Memory B cell (primary cell): ENCODE measurements at regions not wholly inside any gene's neighbourhood (a gene's known extent, or its start where the extent isn't known, plus 50 kb on each side); places are given as distances from the start of the nearest gene placed in this dataset.

Experiments
- ATAC-seq: fragments of 150-1000 bp; cut with Tn5 transposase; 2 replicates; pipeline ENCODE4 v1.10.0; 2021; ENCODE audit warnings: low read depth, mild to moderate bottlenecking, moderate library complexity
- DNase-seq, 2 donors: peaks; one replicate each; pipeline ENCODE4 v3.0.0; 2022; ENCODE audit warnings: low spot score in 2 of 2
- H3K27ac Mint-ChIP-seq: one replicate; pipeline ENCODE4 v1.8.0; 2022; ENCODE audit warnings: mild to moderate bottlenecking, moderate library complexity, mixed read lengths
- H3K27me3 Mint-ChIP-seq: one replicate; pipeline ENCODE4 v1.8.0; 2022; ENCODE audit warnings: mixed read lengths
- H3K36me3 Mint-ChIP-seq: one replicate; pipeline ENCODE4 v1.8.0; 2022; ENCODE audit warnings: mild to moderate bottlenecking, mixed read lengths
- H3K4me1 Mint-ChIP-seq: one replicate; pipeline ENCODE4 v1.8.0; 2022; ENCODE audit warnings: mixed read lengths
- H3K4me3 Mint-ChIP-seq: one replicate; pipeline ENCODE4 v1.8.0; 2022; ENCODE audit warnings: mild to moderate bottlenecking, moderate library complexity, mixed read lengths
- H3K9me3 Mint-ChIP-seq: one replicate; pipeline ENCODE4 v1.8.0; 2022; ENCODE audit warnings: mixed read lengths

DNA sequence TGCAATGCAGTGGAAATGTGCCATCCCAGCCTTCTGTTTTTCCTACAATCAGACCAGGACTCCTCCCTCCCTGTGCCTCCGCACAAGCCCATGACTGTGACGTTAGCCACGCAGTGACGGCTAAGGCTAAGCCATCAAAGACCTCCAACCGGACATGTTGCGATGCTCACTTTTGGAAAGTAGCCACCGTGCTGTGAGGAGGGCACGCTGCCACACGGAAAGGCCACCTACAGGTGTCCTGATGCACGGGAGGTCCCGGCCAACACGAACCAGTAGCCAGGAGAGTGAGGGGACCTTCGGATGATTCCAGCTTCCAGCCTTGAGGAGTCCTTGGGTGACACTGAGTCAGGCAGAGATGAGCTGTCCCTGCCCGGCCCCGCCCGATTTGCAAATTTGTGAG lies 53.9 kb downstream of the FOXL1 start:
- no peaks in the 10 kb centered on the region for H3K9me3 Mint-ChIP-seq
- no peaks in the 10 kb centered on the region for H3K36me3 Mint-ChIP-seq
- peaks cover 7% of the 10 kb centered on the region for H3K27me3 Mint-ChIP-seq
- DNase-seq (no peak), ATAC-seq (no peak)
- H3K27ac Mint-ChIP-seq, result no peak overlapping the region
- H3K4me3 Mint-ChIP-seq, result no peak overlapping the region
- no peaks in the 10 kb centered on the region for H3K4me1 Mint-ChIP-seq

- no peak overlapping the region for H3K4me3 Mint-ChIP-seq
- no peak overlapping the region for H3K27ac Mint-ChIP-seq
- H3K4me1 Mint-ChIP-seq, result no peaks in the 10 kb centered on the region
- no peaks in the 10 kb centered on the region for H3K9me3 Mint-ChIP-seq
- no peak for ATAC-seq
- peaks cover 8% of the 10 kb centered on the region for H3K27me3 Mint-ChIP-seq
- H3K36me3 Mint-ChIP-seq, result no peaks in the 10 kb centered on the region
- no peak for DNase-seq
Measured at GRCh38 chr16:86632944-86633343, 54.6 kb downstream of the FOXL1 start.

- Mint-ChIP-seq H3K36me3 (no peaks in the 10 kb centered on the region), H3K27ac (no peak overlapping the region), H3K4me1 (no peaks in the 10 kb centered on the region), H3K4me3 (no peak overlapping the region), H3K27me3 (peaks cover 13% of the 10 kb centered on the region), H3K9me3 (no peaks in the 10 kb centered on the region)
- no peak for ATAC-seq
- DNase-seq, result no peak
Measured at GRCh38 chr16:86634292-86634691, 55.9 kb downstream of the FOXL1 start.

- no peak for ATAC-seq
- no peak overlapping the region for H3K27ac Mint-ChIP-seq
- peaks cover 10% of the 10 kb centered on the region for H3K27me3 Mint-ChIP-seq
- H3K4me1 Mint-ChIP-seq, result no peaks in the 10 kb centered on the region
- H3K4me3 Mint-ChIP-seq, result no peak overlapping the region
- H3K36me3 Mint-ChIP-seq, result no peaks in the 10 kb centered on the region
- no peak for DNase-seq
- no peaks in the 10 kb centered on the region for H3K9me3 Mint-ChIP-seq
Measured at GRCh38 chr16:86635176-86635876, 57.0 kb downstream of the FOXL1 start.

DNA sequence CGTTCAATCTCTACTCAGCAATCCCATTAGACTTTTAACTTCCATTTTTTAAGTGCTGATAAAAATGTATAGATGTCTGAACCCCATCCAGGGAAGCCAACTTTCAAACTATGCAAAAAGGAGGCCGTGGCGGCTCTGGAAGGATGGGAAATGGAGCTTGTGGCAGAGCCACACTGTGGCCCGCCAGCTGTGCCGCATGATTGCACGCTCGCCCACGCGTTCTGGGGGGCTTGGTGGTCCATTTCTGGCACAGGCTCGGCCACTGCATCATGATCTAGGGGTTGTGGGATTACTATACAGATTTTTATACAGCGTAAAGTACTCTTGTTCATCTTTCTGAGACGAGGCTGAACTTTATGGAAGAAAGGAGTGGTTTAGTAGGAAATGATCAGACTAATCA lies 57.6 kb downstream of the FOXL1 start:
- Mint-ChIP-seq H3K27ac (no peak overlapping the region), H3K4me1 (no peaks in the 10 kb centered on the region), H3K36me3 (no peaks in the 10 kb centered on the region), H3K4me3 (no peak overlapping the region), H3K9me3 (no peaks in the 10 kb centered on the region), H3K27me3 (peaks cover 10% of the 10 kb centered on the region)
- no peak for DNase-seq
- ATAC-seq, result no peak

DNA sequence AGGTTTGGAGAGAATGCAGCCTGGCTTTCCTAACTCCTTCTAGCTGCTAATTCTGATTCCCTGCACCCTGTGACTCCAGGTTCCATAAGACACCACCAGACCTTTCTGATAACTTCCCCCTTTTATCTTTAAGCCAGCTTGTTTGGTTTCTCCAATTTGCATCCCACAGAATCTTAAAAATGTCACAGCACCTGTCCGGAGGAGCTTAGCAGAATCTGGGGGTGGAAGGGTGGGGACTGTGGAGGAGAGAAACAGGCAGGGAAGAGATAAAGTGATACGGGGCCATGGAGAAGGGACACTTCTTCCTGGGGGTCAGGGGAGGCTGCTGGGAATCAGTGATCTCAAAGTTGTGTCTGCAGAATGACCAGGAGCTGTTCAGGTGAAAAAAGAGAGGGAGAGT lies 59.4 kb downstream of the FOXL1 start:
- no peak overlapping the region for H3K4me3 Mint-ChIP-seq
- no peaks in the 10 kb centered on the region for H3K9me3 Mint-ChIP-seq
- ATAC-seq (no peak), DNase-seq (no peak)
- H3K36me3 Mint-ChIP-seq, result no peaks in the 10 kb centered on the region
- H3K4me1 Mint-ChIP-seq, result no peaks in the 10 kb centered on the region
- H3K27ac Mint-ChIP-seq, result no peak overlapping the region
- peaks cover 8% of the 10 kb centered on the region for H3K27me3 Mint-ChIP-seq

DNA sequence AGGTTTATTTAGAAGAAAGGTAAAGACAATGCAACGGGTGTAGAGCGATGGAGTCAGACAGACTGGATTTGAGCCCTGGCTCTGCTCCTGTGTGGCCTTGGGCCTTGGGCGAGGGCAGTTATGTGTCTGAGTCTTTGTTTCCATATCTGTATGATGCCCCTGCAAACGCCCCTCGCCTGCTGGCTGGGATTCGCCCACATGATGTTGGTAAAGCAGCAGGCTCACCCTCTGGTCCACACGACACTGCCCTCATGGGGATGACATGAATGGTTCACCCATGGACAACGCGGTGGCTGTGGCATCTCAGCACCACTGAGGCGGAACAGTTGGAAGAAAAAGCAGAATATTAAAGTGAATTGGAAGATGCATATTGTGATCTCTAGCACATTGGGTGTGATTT lies 60.3 kb downstream of the FOXL1 start:
- peaks cover 8% of the 10 kb centered on the region for H3K27me3 Mint-ChIP-seq
- no peaks in the 10 kb centered on the region for H3K4me1 Mint-ChIP-seq
- H3K4me3 Mint-ChIP-seq, result no peak overlapping the region
- no peaks in the 10 kb centered on the region for H3K36me3 Mint-ChIP-seq
- no peak overlapping the region for H3K27ac Mint-ChIP-seq
- ATAC-seq (no peak), DNase-seq (no peak)
- no peaks in the 10 kb centered on the region for H3K9me3 Mint-ChIP-seq

DNA sequence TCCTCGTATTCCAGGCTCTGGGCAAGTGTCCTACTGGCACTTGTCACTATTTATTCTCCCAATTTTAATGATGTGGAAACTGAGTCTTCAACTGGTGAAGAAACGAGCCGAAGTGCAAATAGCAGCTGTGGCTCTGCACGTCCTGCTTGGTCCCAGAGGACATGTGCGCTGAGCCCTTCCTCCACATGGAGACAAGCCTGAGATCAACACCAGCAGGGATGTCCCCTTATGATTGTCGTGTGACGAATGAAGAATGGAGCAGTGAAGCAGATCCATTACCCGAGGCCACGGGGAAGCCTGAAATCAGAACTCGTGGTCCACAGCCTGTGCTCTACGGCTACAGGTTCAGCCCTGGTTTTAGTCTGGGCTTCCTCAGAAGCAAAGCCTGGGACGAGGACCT lies 61.0 kb downstream of the FOXL1 start:
- Mint-ChIP-seq H3K36me3 (no peaks in the 10 kb centered on the region), H3K27me3 (peaks cover 8% of the 10 kb centered on the region), H3K4me3 (no peak overlapping the region), H3K27ac (no peak overlapping the region), H3K4me1 (no peaks in the 10 kb centered on the region), H3K9me3 (no peaks in the 10 kb centered on the region)
- DNase-seq, result no peak
- no peak for ATAC-seq

- DNase-seq, result no peak
- Mint-ChIP-seq H3K4me1 (no peaks in the 10 kb centered on the region), H3K27me3 (peaks cover 8% of the 10 kb centered on the region), H3K9me3 (no peaks in the 10 kb centered on the region), H3K36me3 (no peaks in the 10 kb centered on the region), H3K4me3 (no peak overlapping the region), H3K27ac (no peak overlapping the region)
- no peak for ATAC-seq
Measured at GRCh38 chr16:86640265-86640843, 62.0 kb downstream of the FOXL1 start.

- Mint-ChIP-seq H3K9me3 (peaks cover under 1% of the 10 kb centered on the region), H3K4me1 (no peaks in the 10 kb centered on the region)
- no peak for DNase-seq
Measured at GRCh38 chr16:86642087-86642486, 63.7 kb downstream of the FOXL1 start.

DNA sequence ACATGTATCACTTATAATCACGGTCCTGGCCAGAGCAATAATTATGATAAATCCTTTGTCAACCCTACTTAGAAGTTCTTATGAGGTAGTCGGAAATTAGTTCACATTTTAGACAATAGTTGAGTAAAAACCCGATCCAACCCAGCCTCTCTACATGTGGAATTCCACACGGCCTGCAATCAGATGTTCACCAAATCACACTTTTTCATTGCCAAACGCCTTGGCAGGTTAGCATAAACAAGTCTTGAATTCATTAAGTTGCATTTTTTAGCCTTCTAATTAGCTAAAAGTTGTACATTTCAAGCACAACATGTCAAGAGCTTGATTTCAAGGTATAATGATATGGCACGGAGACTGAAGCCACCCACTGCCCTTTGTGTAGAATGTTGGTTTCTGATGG lies 65.3 kb downstream of the FOXL1 start:
- no peak overlapping the region for H3K4me3 Mint-ChIP-seq
- H3K4me1 Mint-ChIP-seq, result no peaks in the 10 kb centered on the region
- H3K9me3 Mint-ChIP-seq, result peaks cover 1% of the 10 kb centered on the region
- DNase-seq (no peak), ATAC-seq (no peak)
- H3K27ac Mint-ChIP-seq, result no peak overlapping the region
- H3K27me3 Mint-ChIP-seq, result peaks cover 2% of the 10 kb centered on the region
- no peaks in the 10 kb centered on the region for H3K36me3 Mint-ChIP-seq

More at GRCh38 chr16:86642087-86642486, 63.7 kb downstream of the FOXL1 start:
- Mint-ChIP-seq H3K27ac (no peak overlapping the region), H3K36me3 (no peaks in the 10 kb centered on the region), H3K4me3 (no peak overlapping the region), H3K27me3 (peaks cover 8% of the 10 kb centered on the region)
- ATAC-seq, result no peak

GRCh38 chr16:86647561-86647960 lies 69.2 kb downstream of the FOXL1 start:
- H3K4me1 Mint-ChIP-seq, result no peaks in the 10 kb centered on the region
- H3K9me3 Mint-ChIP-seq, result peaks cover 1% of the 10 kb centered on the region
- DNase-seq (no peak), ATAC-seq (no peak)
- no peak overlapping the region for H3K27ac Mint-ChIP-seq
- no peaks in the 10 kb centered on the region for H3K36me3 Mint-ChIP-seq
- H3K4me3 Mint-ChIP-seq, result no peak overlapping the region
- H3K27me3 Mint-ChIP-seq, result no peaks in the 10 kb centered on the region

- Mint-ChIP-seq H3K27ac (no peak overlapping the region), H3K4me1 (no peaks in the 10 kb centered on the region), H3K36me3 (no peaks in the 10 kb centered on the region), H3K4me3 (no peak overlapping the region), H3K27me3 (no peaks in the 10 kb centered on the region), H3K9me3 (peaks cover 1% of the 10 kb centered on the region)
- no peak for DNase-seq
- ATAC-seq, result no peak
Measured at GRCh38 chr16:86649875-86650274, 71.5 kb downstream of the FOXL1 start.

- no peaks in the 10 kb centered on the region for H3K36me3 Mint-ChIP-seq
- peaks cover 3% of the 10 kb centered on the region for H3K9me3 Mint-ChIP-seq
- no peaks in the 10 kb centered on the region for H3K4me1 Mint-ChIP-seq
- no peak overlapping the region for H3K27ac Mint-ChIP-seq
- DNase-seq (no peak), ATAC-seq (no peak)
- no peaks in the 10 kb centered on the region for H3K27me3 Mint-ChIP-seq
- H3K4me3 Mint-ChIP-seq, result no peak overlapping the region
Measured at GRCh38 chr16:86651013-86651627, 72.8 kb downstream of the FOXL1 start.

DNA sequence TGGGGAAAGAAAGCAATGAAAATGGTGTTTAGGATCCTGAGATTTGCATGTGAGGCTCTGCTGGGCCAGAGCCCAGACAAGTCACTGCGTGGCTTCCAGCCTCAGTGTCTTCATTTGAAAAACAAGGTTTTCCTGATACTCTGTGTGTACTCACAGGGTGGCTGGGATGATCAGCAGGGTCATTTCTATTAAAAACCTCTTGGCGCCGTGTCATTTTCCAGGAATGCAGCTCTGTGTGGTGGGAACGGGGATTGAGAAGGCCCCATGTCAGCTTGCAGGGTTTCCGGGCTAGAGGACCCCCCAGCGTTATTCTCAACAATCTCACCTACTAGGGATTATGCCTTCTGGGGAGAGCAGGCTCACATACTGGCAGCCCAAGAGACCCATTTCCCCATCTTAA lies 73.5 kb downstream of the FOXL1 start:
- H3K27me3 Mint-ChIP-seq, result no peaks in the 10 kb centered on the region
- H3K36me3 Mint-ChIP-seq, result no peaks in the 10 kb centered on the region
- ATAC-seq, result no peak
- H3K9me3 Mint-ChIP-seq, result peaks cover 3% of the 10 kb centered on the region
- H3K4me3 Mint-ChIP-seq, result no peak overlapping the region
- no peak overlapping the region for H3K27ac Mint-ChIP-seq
- DNase-seq, result no peak
- no peaks in the 10 kb centered on the region for H3K4me1 Mint-ChIP-seq
